Transverse colon (tissue), 4 donors: ENCODE measurements at regions not wholly inside any gene's neighbourhood (a gene's known extent, or its start where the extent isn't known, plus 50 kb on each side); places are given as distances from the start of the nearest gene placed in this dataset.

Source experiments
- DNase-seq: peaks from one replicate; pipeline ENCODE4 v3.0.0-alpha.2; 2019
- H3K27ac ChIP-seq, 4 donors: fragments of 200-600 bp; sonication (generic); 2 replicates each; pipeline ENCODE4 v1.5.1; 2016 to 2018; ENCODE audit warnings: inconsistent platforms in 4 of 4
- H3K27me3 ChIP-seq: fragments of 200-600 bp; sonication (generic); 2 replicates; pipeline ENCODE4 v1.5.1; 2017; ENCODE audit warnings: inconsistent platforms
- H3K36me3 ChIP-seq, 4 donors: fragments of 200-600 bp; sonication (generic); 2 replicates each; pipeline ENCODE4 v1.5.1; 2017 to 2019; ENCODE audit warnings: inconsistent platforms in 4 of 4
- H3K4me1 ChIP-seq, 4 donors: fragments of 200-600 bp; sonication (generic); 2 replicates each; pipeline ENCODE4 v1.5.1; 2017 to 2020; ENCODE audit warnings: inconsistent platforms in 4 of 4
- H3K4me3 ChIP-seq, 4 donors: fragments of 200-600 bp; sonication (generic); 1 replicate in 1 of 4; 2 replicates in 3 of 4; pipeline versions ENCODE4 v1.5.1 to v1.6.1; 2017 to 2019; ENCODE audit warnings: inconsistent platforms in 4 of 4
- H3K9me3 ChIP-seq, 2 donors: fragments of 200-600 bp; sonication (generic); 2 replicates each; pipeline ENCODE4 v1.5.1; 2017 to 2019; ENCODE audit warnings: inconsistent platforms in 2 of 2
- EP300 ChIP-seq: sonication (generic); formaldehyde crosslinking; IDR thresholded peaks from one replicate; pipeline ENCODE4 v1.6.1; 2017; ENCODE audit warnings: antibody characterized with exemption, low read depth
- POLR2A ChIP-seq: fragments of 450-650 bp; IDR thresholded peaks from one replicate; pipeline ENCODE4 v1.6.1; 2016; ENCODE audit warnings: antibody characterized with exemption, mild to moderate bottlenecking, moderate library complexity
- POLR2AphosphoS5 ChIP-seq, 3 donors: sonication (generic); formaldehyde crosslinking; IDR thresholded peaks; one replicate each; pipeline ENCODE4 v1.6.1; 2016; ENCODE audit warnings: antibody characterized with exemption in 3 of 3
- WGBS, 2 donors: methylation state at CpG; one replicate each; pipeline ENCODE4 v1.1.5; 2018; ENCODE audit warnings: low coverage in 1 of 2; 5-methylcytosine and 5-hydroxymethylcytosine counted together
- in situ Hi-C, 4 donors: fragments of 200-750 bp; cut with MboI; loops; one replicate each; pipeline versions ENCODE4 v1.15.0 to v1.15.1; 2017; ENCODE audit warnings: low sequenced_read_pairs in 3 of 4, low pct_ligation_motif_present in 1 of 4, low pct_unique_long_range_greater_than_20kb in 1 of 4
- intact Hi-C: fragments of 100-400 bp; cut with DNase I; formaldehyde crosslinking; loops from one replicate; pipeline ENCODE4 v1.15.1; 2023; ENCODE audit warnings: low total_unique reads
- TF ChIP-seq, protein P1 (sequence below), 5 experiments: fragments of 200-600 bp in 3 of 5; fragments of 450-650 bp in 2 of 5; sonication (generic) in 3 of 5; IDR thresholded peaks; 1 replicate in 2 of 5; 2 replicates in 3 of 5; pipeline ENCODE4 v1.5.1; 2016 to 2017; ENCODE audit warnings: antibody characterized with exemption in 5 of 5, inconsistent platforms in 3 of 5, mild to moderate bottlenecking in 2 of 5, moderate library complexity in 1 of 5

DNA sequence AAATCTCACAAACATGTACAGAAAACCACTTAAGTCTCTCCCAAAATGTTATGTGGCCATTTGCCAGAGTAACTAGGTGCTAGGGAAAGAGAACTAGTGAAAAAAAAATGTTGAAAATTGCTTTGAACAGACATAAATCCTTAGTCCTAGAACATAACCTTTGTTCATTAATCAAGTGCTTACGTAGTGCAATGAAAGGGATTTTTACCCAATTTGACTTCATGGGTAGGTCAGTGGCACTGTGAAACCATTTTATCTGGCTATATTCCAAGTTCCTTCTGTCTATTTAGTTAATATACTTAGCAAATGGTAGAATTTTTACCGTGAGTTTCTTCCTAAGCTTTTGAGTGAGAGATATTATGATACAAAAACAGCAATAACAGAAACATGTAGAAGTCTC lies 209.4 kb downstream of the DIPK2A start:
- Histone ChIP-seq H3K4me3 (no peak overlapping the region), H3K4me1 (no peaks in the 10 kb centered on the region), H3K27me3 (no peaks in the 10 kb centered on the region), H3K27ac (no peak overlapping the region), H3K9me3 (no peaks in the 10 kb centered on the region), H3K36me3 (no peaks in the 10 kb centered on the region)
- in situ Hi-C loops (no loop called here), intact Hi-C loops (no loop called here)
- TF ChIP-seq POLR2AphosphoS5 (IDR thresholded peaks at IDR 0.05) (no peak), POLR2A (no peak), EP300 (no peak)
- TF ChIP-seq, protein P1, sequence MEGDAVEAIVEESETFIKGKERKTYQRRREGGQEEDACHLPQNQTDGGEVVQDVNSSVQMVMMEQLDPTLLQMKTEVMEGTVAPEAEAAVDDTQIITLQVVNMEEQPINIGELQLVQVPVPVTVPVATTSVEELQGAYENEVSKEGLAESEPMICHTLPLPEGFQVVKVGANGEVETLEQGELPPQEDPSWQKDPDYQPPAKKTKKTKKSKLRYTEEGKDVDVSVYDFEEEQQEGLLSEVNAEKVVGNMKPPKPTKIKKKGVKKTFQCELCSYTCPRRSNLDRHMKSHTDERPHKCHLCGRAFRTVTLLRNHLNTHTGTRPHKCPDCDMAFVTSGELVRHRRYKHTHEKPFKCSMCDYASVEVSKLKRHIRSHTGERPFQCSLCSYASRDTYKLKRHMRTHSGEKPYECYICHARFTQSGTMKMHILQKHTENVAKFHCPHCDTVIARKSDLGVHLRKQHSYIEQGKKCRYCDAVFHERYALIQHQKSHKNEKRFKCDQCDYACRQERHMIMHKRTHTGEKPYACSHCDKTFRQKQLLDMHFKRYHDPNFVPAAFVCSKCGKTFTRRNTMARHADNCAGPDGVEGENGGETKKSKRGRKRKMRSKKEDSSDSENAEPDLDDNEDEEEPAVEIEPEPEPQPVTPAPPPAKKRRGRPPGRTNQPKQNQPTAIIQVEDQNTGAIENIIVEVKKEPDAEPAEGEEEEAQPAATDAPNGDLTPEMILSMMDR (IDR thresholded peaks at IDR 0.05): no peak
- 55 to 66% methylated on average over 2 of the region's 2 CpGs for WGBS, 2 donors
- DNase-seq: no peak

DNA sequence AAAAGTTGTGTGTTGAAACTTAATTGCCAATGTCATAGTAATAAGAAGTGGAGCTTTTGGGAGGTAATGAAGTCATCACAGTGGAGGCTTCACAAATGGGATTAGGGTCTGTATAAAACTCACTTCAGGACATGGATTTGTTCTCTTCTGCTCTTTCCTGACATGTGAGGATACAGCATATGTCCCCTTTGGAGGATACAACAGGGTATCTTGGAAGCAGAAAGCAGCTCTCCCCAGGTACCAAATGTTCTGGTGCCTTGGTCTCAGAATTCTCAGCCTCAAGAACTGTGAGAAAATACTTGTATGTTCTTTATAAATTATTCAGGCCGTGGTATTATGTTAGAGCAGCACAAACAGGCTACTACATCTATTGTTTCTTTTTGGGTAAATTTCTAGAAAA lies 210.9 kb downstream of the DIPK2A start:
- no peak overlapping the region for H3K27ac ChIP-seq
- no peaks in the 10 kb centered on the region for H3K27me3 ChIP-seq
- no peak overlapping the region for H3K4me3 ChIP-seq
- WGBS, 2 donors: 46 to 100% methylated on average over 1 of the region's 1 CpG
- no peaks in the 10 kb centered on the region for H3K36me3 ChIP-seq
- H3K9me3 ChIP-seq: no peaks in the 10 kb centered on the region
- TF ChIP-seq POLR2AphosphoS5 (IDR thresholded peaks at IDR 0.05) (no peak), POLR2A (no peak), EP300 (no peak)
- TF ChIP-seq, protein P1 (IDR thresholded peaks at IDR 0.05): no peak
- no peaks in the 10 kb centered on the region for H3K4me1 ChIP-seq
- intact Hi-C loops (no loop called here), in situ Hi-C loops (no loop called here)
- no peak for DNase-seq

DNA sequence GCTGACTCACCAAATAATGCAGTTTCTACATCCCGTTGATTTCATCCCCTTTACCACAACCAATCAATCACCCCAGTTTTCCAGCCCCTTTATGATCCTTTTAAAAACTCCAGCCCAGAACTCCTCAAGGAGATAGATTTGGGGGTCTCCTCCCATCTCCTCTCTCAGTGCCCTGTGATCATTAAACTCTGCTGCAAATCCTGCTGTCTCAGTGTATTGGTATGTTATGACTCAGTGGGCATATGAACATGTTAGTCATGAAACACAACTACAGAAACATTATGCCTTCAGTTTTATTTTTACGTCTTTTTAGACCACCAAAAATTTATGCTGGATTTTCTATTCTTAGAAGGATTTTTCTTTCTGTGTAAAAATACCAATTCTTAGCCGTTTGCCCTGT lies 213.7 kb downstream of the DIPK2A start:
- H3K4me1 ChIP-seq: no peaks in the 10 kb centered on the region
- DNase-seq: no peak
- H3K36me3 ChIP-seq: no peaks in the 10 kb centered on the region
- WGBS, 2 donors: 77 to 86% methylated on average over 3 of the region's 3 CpGs
- intact Hi-C loops: no loop called here
- H3K4me3 ChIP-seq: no peak overlapping the region
- in situ Hi-C loops: no loop called here
- no peak for TF ChIP-seq POLR2A
- TF ChIP-seq EP300: no peak
- TF ChIP-seq POLR2AphosphoS5 (IDR thresholded peaks at IDR 0.05): no peak
- TF ChIP-seq, protein P1 (IDR thresholded peaks at IDR 0.05): no peak
- no peaks in the 10 kb centered on the region for H3K27me3 ChIP-seq
- no peak overlapping the region for H3K27ac ChIP-seq
- H3K9me3 ChIP-seq: no peaks in the 10 kb centered on the region

DNA sequence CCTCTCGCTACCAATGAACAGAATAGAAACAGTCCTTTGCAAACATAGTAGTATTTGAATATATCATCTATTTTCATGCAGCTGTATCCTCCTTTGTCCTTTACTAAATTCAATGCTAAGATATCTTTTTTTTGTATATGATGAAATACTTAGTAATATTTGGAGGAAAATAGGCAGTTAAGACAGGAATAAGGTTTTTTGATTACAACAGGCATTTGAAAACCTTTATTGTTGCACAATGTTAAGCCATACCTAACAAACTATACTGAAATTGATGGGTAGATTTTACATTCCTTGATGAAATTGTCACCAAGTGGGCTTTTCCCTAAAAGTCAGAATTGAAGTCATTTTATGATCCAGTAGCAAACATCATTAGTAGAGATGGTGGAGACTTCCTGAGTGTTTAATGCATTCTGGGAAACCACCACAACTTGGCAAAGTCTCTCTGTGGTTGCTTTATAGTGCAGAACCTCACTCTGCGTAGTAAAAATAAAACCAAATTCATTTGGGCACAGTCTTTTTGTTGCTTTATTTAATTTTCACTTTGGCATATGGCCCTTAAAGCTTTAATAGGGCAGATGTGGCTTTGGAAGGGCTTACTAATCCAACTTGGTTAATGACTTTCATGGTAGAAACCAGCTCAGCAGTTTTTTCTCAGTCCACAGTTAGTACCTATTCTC lies 216.0 kb downstream of the DIPK2A start:
- no peak for DNase-seq
- in situ Hi-C loops (no loop called here), intact Hi-C loops (no loop called here)
- no peaks in the 10 kb centered on the region for H3K36me3 ChIP-seq
- H3K9me3 ChIP-seq: no peaks in the 10 kb centered on the region
- H3K4me3 ChIP-seq: no peak overlapping the region
- H3K27me3 ChIP-seq: no peaks in the 10 kb centered on the region
- no peaks in the 10 kb centered on the region for H3K4me1 ChIP-seq
- TF ChIP-seq POLR2A (no peak), EP300 (no peak), POLR2AphosphoS5 (IDR thresholded peaks at IDR 0.05) (no peak)
- TF ChIP-seq, protein P1 (IDR thresholded peaks at IDR 0.05): no peak
- WGBS, 2 donors: 68 to 78% methylated on average over 2 of the region's 2 CpGs
- H3K27ac ChIP-seq: no peak overlapping the region
